ENCODE measurements at regions not wholly inside any gene's neighbourhood (a gene's known extent, or its start where the extent isn't known, plus 50 kb on each side); places are given as distances from the start of the nearest gene placed in this dataset.

GRCh38 chr5:36418152-36418979 is 116.7 kb upstream of the RANBP3L start:
- no peak overlapping the region for H3K9ac ChIP-seq
- no peaks in the 10 kb centered on the region for H3K79me2 ChIP-seq (ENCODE audit: low read depth)
- no peaks in the 10 kb centered on the region for H4K20me1 ChIP-seq (ENCODE audit: low read depth)
- no peak overlapping the region for H3K27ac Mint-ChIP-seq
- DNase-seq (ENCODE audit: low spot score) = no peak
- TF ChIP-seq EZH2phosphoT487 (IDR thresholded peaks at IDR 0.05) (no peak), EZH2 (IDR thresholded peaks at IDR 0.05) (no peak)
- TF ChIP-seq, protein P1, sequence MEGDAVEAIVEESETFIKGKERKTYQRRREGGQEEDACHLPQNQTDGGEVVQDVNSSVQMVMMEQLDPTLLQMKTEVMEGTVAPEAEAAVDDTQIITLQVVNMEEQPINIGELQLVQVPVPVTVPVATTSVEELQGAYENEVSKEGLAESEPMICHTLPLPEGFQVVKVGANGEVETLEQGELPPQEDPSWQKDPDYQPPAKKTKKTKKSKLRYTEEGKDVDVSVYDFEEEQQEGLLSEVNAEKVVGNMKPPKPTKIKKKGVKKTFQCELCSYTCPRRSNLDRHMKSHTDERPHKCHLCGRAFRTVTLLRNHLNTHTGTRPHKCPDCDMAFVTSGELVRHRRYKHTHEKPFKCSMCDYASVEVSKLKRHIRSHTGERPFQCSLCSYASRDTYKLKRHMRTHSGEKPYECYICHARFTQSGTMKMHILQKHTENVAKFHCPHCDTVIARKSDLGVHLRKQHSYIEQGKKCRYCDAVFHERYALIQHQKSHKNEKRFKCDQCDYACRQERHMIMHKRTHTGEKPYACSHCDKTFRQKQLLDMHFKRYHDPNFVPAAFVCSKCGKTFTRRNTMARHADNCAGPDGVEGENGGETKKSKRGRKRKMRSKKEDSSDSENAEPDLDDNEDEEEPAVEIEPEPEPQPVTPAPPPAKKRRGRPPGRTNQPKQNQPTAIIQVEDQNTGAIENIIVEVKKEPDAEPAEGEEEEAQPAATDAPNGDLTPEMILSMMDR (IDR thresholded peaks at IDR 0.05) = no peak
- H3K4me3 ChIP-seq = no peak overlapping the region
- no peaks in the 10 kb centered on the region for H3K27me3 ChIP-seq
- H3K27ac ChIP-seq = no peak overlapping the region
- no peak overlapping the region for H3K4me3 Mint-ChIP-seq
- no peaks in the 10 kb centered on the region for H3K9me3 Mint-ChIP-seq
- no peaks in the 10 kb centered on the region for H3K4me1 ChIP-seq
- H3K27me3 Mint-ChIP-seq (ENCODE audit: insufficient read depth, low read depth) = peaks cover 2% of the 10 kb centered on the region
- peaks cover 13% of the 10 kb centered on the region for H3K4me1 Mint-ChIP-seq
- no peaks in the 10 kb centered on the region for H3K36me3 ChIP-seq
- H2AFZ ChIP-seq (replicated peaks) = no peak overlapping the region
- no peak overlapping the region for H3K4me2 ChIP-seq
- H3K9me3 ChIP-seq (ENCODE audit: low read depth) = no peaks in the 10 kb centered on the region
- H3K36me3 Mint-ChIP-seq = no peaks in the 10 kb centered on the region
- H3F3A ChIP-seq (ENCODE audit: low read depth) = no peaks in the 10 kb centered on the region

DNA sequence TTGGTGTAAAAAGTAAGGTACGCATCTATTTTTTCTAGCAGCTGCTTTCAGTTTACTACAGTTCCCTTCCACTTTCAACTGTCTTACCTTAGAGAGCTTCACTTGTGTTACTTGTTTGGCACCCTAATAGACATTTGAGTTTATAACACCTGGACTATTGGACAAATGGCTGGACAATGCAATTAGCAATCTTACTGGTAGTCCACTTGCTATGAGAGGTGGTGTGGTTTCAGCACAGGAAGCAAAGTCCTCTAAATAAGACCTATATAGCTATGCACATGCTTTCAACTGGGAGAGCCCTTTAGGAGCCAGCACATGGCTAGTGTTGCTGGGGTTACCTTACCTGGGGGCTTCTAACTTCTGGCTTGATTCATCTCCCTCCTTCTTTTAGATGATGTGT is 119.6 kb upstream of the RANBP3L start:
- Mint-ChIP-seq H3K27me3 (ENCODE audit: insufficient read depth, low read depth) (peaks cover 2% of the 10 kb centered on the region), H3K9me3 (no peaks in the 10 kb centered on the region), H3K4me1 (peaks cover 18% of the 10 kb centered on the region), H3K36me3 (no peaks in the 10 kb centered on the region), H3K27ac (no peak overlapping the region), H3K4me3 (no peak overlapping the region)
- H3K79me2 ChIP-seq (ENCODE audit: low read depth) = no peaks in the 10 kb centered on the region
- H3F3A ChIP-seq (ENCODE audit: low read depth) = no peaks in the 10 kb centered on the region
- H2AFZ ChIP-seq (replicated peaks) = no peak overlapping the region
- H3K4me3 ChIP-seq = no peak overlapping the region
- no peaks in the 10 kb centered on the region for H3K27me3 ChIP-seq
- H3K36me3 ChIP-seq = no peaks in the 10 kb centered on the region
- H3K4me1 ChIP-seq = no peaks in the 10 kb centered on the region
- no peaks in the 10 kb centered on the region for H4K20me1 ChIP-seq (ENCODE audit: low read depth)
- H3K4me2 ChIP-seq = no peak overlapping the region
- no peak overlapping the region for H3K9ac ChIP-seq
- H3K9me3 ChIP-seq (ENCODE audit: low read depth) = no peaks in the 10 kb centered on the region
- H3K27ac ChIP-seq = no peak overlapping the region
- DNase-seq (ENCODE audit: low spot score) = no peak
- no peak for TF ChIP-seq EZH2 (IDR thresholded peaks at IDR 0.05)
- no peak for TF ChIP-seq EZH2phosphoT487 (IDR thresholded peaks at IDR 0.05)
- TF ChIP-seq, protein P1 (IDR thresholded peaks at IDR 0.05) = no peak

GRCh38 chr5:36422952-36423351 is 121.2 kb upstream of the RANBP3L start:
- H3K4me3 ChIP-seq = no peak overlapping the region
- H3K4me1 Mint-ChIP-seq = peaks cover 18% of the 10 kb centered on the region
- H3K36me3 ChIP-seq = no peaks in the 10 kb centered on the region
- H3K79me2 ChIP-seq (ENCODE audit: low read depth) = no peaks in the 10 kb centered on the region
- no peaks in the 10 kb centered on the region for H3K27me3 ChIP-seq
- no peaks in the 10 kb centered on the region for H3K9me3 Mint-ChIP-seq
- no peak for DNase-seq (ENCODE audit: low spot score)
- H3K27me3 Mint-ChIP-seq (ENCODE audit: insufficient read depth, low read depth) = no peaks in the 10 kb centered on the region
- H4K20me1 ChIP-seq (ENCODE audit: low read depth) = no peaks in the 10 kb centered on the region
- H3K27ac Mint-ChIP-seq = no peak overlapping the region
- H3K9ac ChIP-seq = no peak overlapping the region
- H3K4me2 ChIP-seq = no peak overlapping the region
- no peaks in the 10 kb centered on the region for H3K4me1 ChIP-seq
- no peaks in the 10 kb centered on the region for H3K9me3 ChIP-seq (ENCODE audit: low read depth)
- H2AFZ ChIP-seq (replicated peaks) = no peak overlapping the region
- H3K27ac ChIP-seq = no peak overlapping the region
- no peaks in the 10 kb centered on the region for H3K36me3 Mint-ChIP-seq
- TF ChIP-seq EZH2phosphoT487 (IDR thresholded peaks at IDR 0.05) = no peak
- TF ChIP-seq EZH2 (IDR thresholded peaks at IDR 0.05) = no peak
- TF ChIP-seq, protein P1 (IDR thresholded peaks at IDR 0.05) = no peak
- no peak overlapping the region for H3K4me3 Mint-ChIP-seq
- no peaks in the 10 kb centered on the region for H3F3A ChIP-seq (ENCODE audit: low read depth)

Measured in neural progenitor cell (in vitro differentiated cells).